T-helper 17 cell (primary cell): ENCODE measurements at regions not wholly inside any gene's neighbourhood (a gene's known extent, or its start where the extent isn't known, plus 50 kb on each side); places are given as distances from the start of the nearest gene placed in this dataset.

Source experiments
- ATAC-seq: fragments of 150-1000 bp; cut with Tn5 transposase; 2 replicates; pipeline ENCODE4 v1.10.0; 2021; ENCODE audit warnings: mild to moderate bottlenecking, moderate library complexity
- DNase-seq, 3 donors: peaks; one replicate each; pipeline versions ENCODE4 v3.0.0 to v3.0.0-alpha.2; 2020 to 2021
- H3K9me3 ChIP-seq: one replicate; pipeline ENCODE4 v1.7.0; 2013; ENCODE audit warnings: low read length, mild to moderate bottlenecking; ENCODE audit not compliant: control insufficient read depth, poor library complexity, severe bottlenecking
- H3K27ac Mint-ChIP-seq: one replicate; pipeline ENCODE4 v1.8.0; 2022; ENCODE audit warnings: mild to moderate bottlenecking, moderate library complexity, mixed read lengths
- H3K27me3 Mint-ChIP-seq: one replicate; pipeline ENCODE4 v1.8.0; 2022; ENCODE audit warnings: mixed read lengths
- H3K36me3 Mint-ChIP-seq: one replicate; pipeline ENCODE4 v1.8.0; 2022; ENCODE audit warnings: low read depth, mixed read lengths
- H3K4me1 Mint-ChIP-seq: one replicate; pipeline ENCODE4 v1.8.0; 2022; ENCODE audit warnings: mild to moderate bottlenecking, mixed read lengths
- H3K4me3 Mint-ChIP-seq: one replicate; pipeline ENCODE4 v1.8.0; 2022; ENCODE audit warnings: mild to moderate bottlenecking, moderate library complexity, mixed read lengths

GRCh38 chr1:4331767-4332163, 322.6 kb upstream of the AJAP1 start:
- H3K36me3 Mint-ChIP-seq = no peaks in the 10 kb centered on the region
- peaks cover 30% of the 10 kb centered on the region for H3K27me3 Mint-ChIP-seq
- H3K4me3 Mint-ChIP-seq = no peak overlapping the region
- DNase-seq (no peak), ATAC-seq (no peak)
- no peaks in the 10 kb centered on the region for H3K4me1 Mint-ChIP-seq
- no peaks in the 10 kb centered on the region for H3K9me3 ChIP-seq
- H3K27ac Mint-ChIP-seq = no peak overlapping the region

GRCh38 chr1:4336507-4336906, 317.9 kb upstream of the AJAP1 start:
- Mint-ChIP-seq H3K36me3 (no peaks in the 10 kb centered on the region), H3K27ac (no peak overlapping the region), H3K4me1 (no peaks in the 10 kb centered on the region), H3K4me3 (no peak overlapping the region), H3K27me3 (peaks cover 9% of the 10 kb centered on the region)
- H3K9me3 ChIP-seq = no peaks in the 10 kb centered on the region
- DNase-seq = no peak
- ATAC-seq = no peak

GRCh38 chr1:4341421-4341820, 313.0 kb upstream of the AJAP1 start:
- Mint-ChIP-seq H3K27ac (no peak overlapping the region), H3K27me3 (peaks cover 23% of the 10 kb centered on the region), H3K36me3 (no peaks in the 10 kb centered on the region), H3K4me3 (no peak overlapping the region), H3K4me1 (peaks cover 2% of the 10 kb centered on the region)
- DNase-seq = no peak
- H3K9me3 ChIP-seq = no peaks in the 10 kb centered on the region
- no peak for ATAC-seq

- no peak overlapping the region for H3K4me3 Mint-ChIP-seq
- H3K27ac Mint-ChIP-seq = no peak overlapping the region
- peaks cover 2% of the 10 kb centered on the region for H3K4me1 Mint-ChIP-seq
- ATAC-seq = no peak
- no peaks in the 10 kb centered on the region for H3K36me3 Mint-ChIP-seq
- H3K27me3 Mint-ChIP-seq = peaks cover 31% of the 10 kb centered on the region
- no peaks in the 10 kb centered on the region for H3K9me3 ChIP-seq
- DNase-seq = no peak
Measured at GRCh38 chr1:4344065-4344732, 310.2 kb upstream of the AJAP1 start.

- no peak overlapping the region for H3K27ac Mint-ChIP-seq
- H3K27me3 Mint-ChIP-seq = peaks cover 23% of the 10 kb centered on the region
- peaks cover 2% of the 10 kb centered on the region for H3K4me1 Mint-ChIP-seq
- ATAC-seq = no peak
- no peaks in the 10 kb centered on the region for H3K9me3 ChIP-seq
- no peak overlapping the region for H3K4me3 Mint-ChIP-seq
- DNase-seq = no peak
- H3K36me3 Mint-ChIP-seq = no peaks in the 10 kb centered on the region
Measured at GRCh38 chr1:4345094-4345493, 309.3 kb upstream of the AJAP1 start.

GRCh38 chr1:4346131-4346530, 308.3 kb upstream of the AJAP1 start:
- no peaks in the 10 kb centered on the region for H3K9me3 ChIP-seq
- Mint-ChIP-seq H3K27ac (no peak overlapping the region), H3K4me1 (peaks cover 2% of the 10 kb centered on the region), H3K4me3 (no peak overlapping the region), H3K27me3 (peaks cover 29% of the 10 kb centered on the region), H3K36me3 (no peaks in the 10 kb centered on the region)
- ATAC-seq (no peak), DNase-seq (no peak)

GRCh38 chr1:4351453-4351852, 303.0 kb upstream of the AJAP1 start:
- H3K4me1 Mint-ChIP-seq = no peaks in the 10 kb centered on the region
- no peaks in the 10 kb centered on the region for H3K36me3 Mint-ChIP-seq
- H3K4me3 Mint-ChIP-seq = no peak overlapping the region
- no peak overlapping the region for H3K27ac Mint-ChIP-seq
- no peak for DNase-seq
- H3K27me3 Mint-ChIP-seq = peaks cover 20% of the 10 kb centered on the region
- no peak for ATAC-seq
- no peaks in the 10 kb centered on the region for H3K9me3 ChIP-seq

DNA sequence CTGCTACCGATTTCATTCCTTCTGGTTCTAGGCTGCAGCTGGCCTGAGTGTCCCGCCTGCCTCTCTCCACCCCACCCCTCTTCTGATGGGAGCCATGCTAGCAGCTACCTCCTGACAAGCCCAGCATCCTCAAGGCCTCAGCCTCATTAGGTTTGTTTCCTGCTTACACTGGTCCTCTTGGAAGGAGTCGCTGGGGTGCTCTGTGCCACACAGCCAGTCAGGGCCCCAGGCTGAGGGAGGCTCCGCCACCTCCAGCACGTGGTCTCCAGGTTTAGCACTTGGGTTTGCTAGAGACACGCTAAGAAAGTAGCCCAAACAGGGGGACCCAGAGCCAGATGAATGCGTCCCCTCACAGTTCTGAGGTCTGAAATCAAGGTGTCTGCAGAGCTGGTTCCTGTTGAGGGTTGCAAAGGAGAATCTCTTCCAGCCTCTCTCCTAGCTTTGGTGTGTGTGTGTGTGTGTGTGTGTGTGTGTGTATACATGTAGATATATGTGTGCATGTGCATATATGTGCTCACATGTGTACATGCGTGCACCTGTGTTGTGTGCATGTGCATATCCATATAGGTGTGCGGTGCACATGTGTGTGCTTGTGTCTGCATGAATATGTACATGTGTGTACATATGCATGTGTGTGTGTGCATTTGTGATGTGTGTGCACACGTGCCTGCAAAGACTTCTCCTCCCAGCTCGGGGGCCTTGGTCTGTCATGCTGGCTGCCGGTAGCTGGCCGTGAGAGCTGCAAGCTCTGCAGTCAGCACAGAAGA, 301.1 kb upstream of the AJAP1 start:
- DNase-seq = no peak
- H3K4me3 Mint-ChIP-seq = no peak overlapping the region
- no peaks in the 10 kb centered on the region for H3K36me3 Mint-ChIP-seq
- no peaks in the 10 kb centered on the region for H3K4me1 Mint-ChIP-seq
- H3K9me3 ChIP-seq = no peaks in the 10 kb centered on the region
- no peak overlapping the region for H3K27ac Mint-ChIP-seq
- peaks cover 20% of the 10 kb centered on the region for H3K27me3 Mint-ChIP-seq
- no peak for ATAC-seq

- peaks cover 26% of the 10 kb centered on the region for H3K27me3 Mint-ChIP-seq
Measured at GRCh38 chr1:4355839-4356238, 298.6 kb upstream of the AJAP1 start.

GRCh38 chr1:4362314-4363044, 291.9 kb upstream of the AJAP1 start:
- Mint-ChIP-seq H3K36me3 (no peaks in the 10 kb centered on the region), H3K4me3 (no peak overlapping the region), H3K27me3 (peaks cover 31% of the 10 kb centered on the region), H3K27ac (no peak overlapping the region), H3K4me1 (no peaks in the 10 kb centered on the region)
- ATAC-seq = no peak
- H3K9me3 ChIP-seq = no peaks in the 10 kb centered on the region
- DNase-seq = no peak

More at GRCh38 chr1:4355839-4356238, 298.6 kb upstream of the AJAP1 start:
- ATAC-seq (no peak), DNase-seq (no peak)
- no peak overlapping the region for H3K27ac Mint-ChIP-seq
- H3K4me1 Mint-ChIP-seq = no peaks in the 10 kb centered on the region
- no peaks in the 10 kb centered on the region for H3K36me3 Mint-ChIP-seq
- no peaks in the 10 kb centered on the region for H3K9me3 ChIP-seq
- H3K4me3 Mint-ChIP-seq = no peak overlapping the region

- no peaks in the 10 kb centered on the region for H3K4me1 Mint-ChIP-seq
- no peaks in the 10 kb centered on the region for H3K36me3 Mint-ChIP-seq
- no peak for ATAC-seq
Measured at GRCh38 chr1:4366091-4366490, 288.3 kb upstream of the AJAP1 start.

DNA sequence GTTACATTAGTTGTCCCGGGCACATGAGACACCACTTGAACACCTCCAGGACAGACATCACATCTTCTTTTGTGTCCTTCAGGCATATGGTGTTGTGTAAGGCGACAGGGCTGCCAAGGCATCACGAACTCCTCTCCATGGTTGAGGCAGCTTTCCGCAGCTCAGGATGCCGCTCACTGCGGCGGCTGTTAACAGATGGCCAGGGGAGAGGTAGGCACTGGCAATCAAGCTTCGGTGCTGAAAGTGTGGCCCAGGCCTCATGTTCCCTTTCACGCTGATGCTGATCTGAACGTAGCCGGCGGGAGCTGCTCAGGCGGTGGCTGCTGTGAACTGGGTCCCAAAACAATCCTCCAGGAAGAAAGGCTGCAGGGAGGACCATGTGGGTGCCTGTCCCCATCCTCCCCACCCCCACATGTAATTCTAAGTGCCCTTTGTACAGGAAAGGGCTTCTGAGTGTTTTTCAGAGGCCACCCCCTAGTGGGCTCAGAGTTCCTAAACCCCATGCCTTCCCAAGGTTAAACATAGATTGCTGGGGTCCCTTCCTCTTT, 287.1 kb upstream of the AJAP1 start:
- DNase-seq (no peak), ATAC-seq (no peak)
- Mint-ChIP-seq H3K36me3 (no peaks in the 10 kb centered on the region), H3K4me3 (no peak overlapping the region), H3K4me1 (no peaks in the 10 kb centered on the region), H3K27me3 (peaks cover 4% of the 10 kb centered on the region), H3K27ac (no peak overlapping the region)
- H3K9me3 ChIP-seq = no peaks in the 10 kb centered on the region

More at GRCh38 chr1:4366091-4366490, 288.3 kb upstream of the AJAP1 start:
- no peaks in the 10 kb centered on the region for H3K9me3 ChIP-seq
- DNase-seq = no peak
- peaks cover 12% of the 10 kb centered on the region for H3K27me3 Mint-ChIP-seq
- H3K4me3 Mint-ChIP-seq = no peak overlapping the region
- H3K27ac Mint-ChIP-seq = no peak overlapping the region

- no peak for ATAC-seq
- no peaks in the 10 kb centered on the region for H3K36me3 Mint-ChIP-seq
- DNase-seq = no peak
- no peaks in the 10 kb centered on the region for H3K27me3 Mint-ChIP-seq
- no peaks in the 10 kb centered on the region for H3K9me3 ChIP-seq
- no peak overlapping the region for H3K27ac Mint-ChIP-seq
- no peak overlapping the region for H3K4me3 Mint-ChIP-seq
- H3K4me1 Mint-ChIP-seq = no peaks in the 10 kb centered on the region
Measured at GRCh38 chr1:4369335-4369734, 285.1 kb upstream of the AJAP1 start.
